CD4-positive, alpha-beta T cell treated with Interleukin-15 for 4 hours (primary cell): ENCODE measurements at regions not wholly inside any gene's neighbourhood (a gene's known extent, or its start where the extent isn't known, plus 50 kb on each side); places are given as distances from the start of the nearest gene placed in this dataset.

Experiments
- DNase-seq: peaks from one replicate; pipeline ENCODE4 v3.0.0-alpha.2; 2020; ENCODE audit warnings: low spot score

DNA sequence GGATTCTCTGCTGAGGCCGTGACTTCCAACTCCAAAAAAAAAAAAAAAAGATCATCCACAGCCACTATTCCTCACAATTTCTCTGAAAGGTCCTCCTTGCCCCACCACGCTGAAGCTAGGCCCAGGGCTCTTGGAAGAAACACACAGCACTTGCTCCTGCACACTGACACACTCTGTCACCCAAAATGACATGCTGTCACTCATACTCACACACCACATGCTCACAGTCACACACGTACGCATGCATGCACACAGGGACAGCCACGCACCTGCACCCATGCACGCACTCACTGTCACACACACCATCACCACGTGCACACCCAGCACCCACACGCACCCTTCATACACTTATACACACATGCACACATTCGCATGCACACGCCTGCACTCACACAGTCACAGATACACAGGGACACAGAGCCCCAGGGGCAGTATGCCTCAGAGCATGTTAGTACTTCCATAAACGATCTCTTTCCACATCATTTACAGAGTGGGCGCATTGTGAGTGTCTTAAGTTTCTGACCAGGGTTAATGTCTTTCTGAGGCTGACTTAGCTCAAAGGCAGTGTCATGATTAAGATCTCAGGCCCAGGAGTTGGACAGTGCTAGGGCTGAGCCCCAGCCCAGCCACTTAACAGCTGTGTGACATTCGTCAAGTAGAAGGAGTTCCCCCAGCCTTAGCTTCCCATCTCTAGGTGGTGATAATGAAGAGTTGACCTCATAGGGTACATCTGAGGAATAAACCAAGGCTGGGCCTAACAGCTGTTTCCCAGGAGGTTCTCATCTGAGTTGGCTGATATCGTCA, 93.4 kb downstream of the GLI2 start:
- DNase-seq: no peak

DNA sequence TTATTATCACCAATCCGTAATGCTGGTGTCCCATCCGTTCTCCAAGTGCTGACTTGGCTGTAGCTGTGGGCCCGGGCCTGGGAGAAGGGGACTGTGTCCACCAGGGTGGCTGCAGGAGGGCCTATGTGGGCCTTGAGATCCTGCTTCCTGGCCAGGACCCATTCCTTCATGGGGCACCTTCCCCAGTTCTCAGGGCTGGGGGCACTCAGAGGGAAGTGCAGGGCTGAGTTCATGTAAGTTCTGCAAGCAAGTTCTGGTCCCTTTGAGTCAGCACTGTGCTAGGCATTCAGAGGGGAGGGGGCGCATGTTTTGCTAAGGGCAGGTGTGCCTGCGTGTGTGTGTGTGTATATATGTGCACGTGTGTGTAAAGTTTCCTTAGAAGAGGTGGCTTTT, 94.0 kb downstream of the GLI2 start:
- no peak for DNase-seq

DNA sequence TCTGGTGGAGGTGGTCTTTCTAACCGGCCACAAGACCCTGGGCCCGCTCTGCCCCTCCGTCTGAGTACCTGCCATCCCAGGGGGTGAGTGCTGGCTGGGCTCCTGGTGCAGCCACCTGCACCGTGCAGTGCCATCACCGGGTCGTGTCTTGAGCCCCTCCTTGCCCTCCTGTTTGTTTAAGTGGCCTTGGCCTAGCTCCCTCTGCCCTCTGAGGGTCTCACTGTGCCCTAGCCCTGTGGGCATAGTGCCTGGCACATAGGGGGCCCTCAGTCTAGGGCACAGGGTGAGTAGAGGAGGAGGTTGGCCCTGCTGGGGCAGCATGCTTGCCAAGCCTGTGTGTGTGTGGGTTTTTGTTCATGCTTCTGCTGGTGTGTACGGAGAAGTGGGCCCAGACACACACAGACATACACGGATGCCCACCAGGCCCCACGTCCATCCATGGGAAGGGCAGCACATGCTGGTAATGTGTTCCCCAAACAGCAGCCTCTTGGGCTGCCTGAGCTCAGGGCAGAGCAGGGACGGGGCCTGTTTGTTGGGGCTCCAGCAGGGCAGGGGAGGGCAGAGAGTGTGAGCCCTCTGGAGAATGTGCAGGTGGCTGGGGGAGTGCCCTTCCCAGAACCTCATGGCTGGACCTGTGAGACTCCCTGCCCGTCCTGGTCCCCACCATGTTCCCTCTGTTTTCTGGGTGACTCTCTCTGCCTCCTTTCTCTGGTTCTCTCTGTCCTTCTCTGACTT, 94.6 kb downstream of the GLI2 start:
- DNase-seq: no peak

DNA sequence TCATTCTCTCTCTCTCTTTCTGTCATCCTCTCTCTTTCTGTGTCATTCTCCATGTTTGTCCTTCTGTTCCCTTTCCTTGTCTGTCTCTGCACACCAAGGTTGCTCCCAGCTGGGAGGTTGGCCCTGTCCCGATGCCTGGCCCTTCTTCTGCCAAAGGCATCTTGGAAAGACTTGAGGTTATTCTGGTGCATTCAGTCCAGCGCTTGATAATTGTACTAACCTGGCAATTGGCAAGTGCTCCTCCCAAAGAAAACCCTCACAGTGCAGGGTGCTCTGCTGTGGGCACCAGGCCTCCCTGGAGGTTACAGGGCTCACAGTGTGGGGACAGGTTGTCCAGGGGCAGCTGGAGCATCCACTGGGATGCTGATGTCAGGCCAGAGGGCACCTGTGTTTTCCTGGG, 95.4 kb downstream of the GLI2 start:
- no peak for DNase-seq

DNA sequence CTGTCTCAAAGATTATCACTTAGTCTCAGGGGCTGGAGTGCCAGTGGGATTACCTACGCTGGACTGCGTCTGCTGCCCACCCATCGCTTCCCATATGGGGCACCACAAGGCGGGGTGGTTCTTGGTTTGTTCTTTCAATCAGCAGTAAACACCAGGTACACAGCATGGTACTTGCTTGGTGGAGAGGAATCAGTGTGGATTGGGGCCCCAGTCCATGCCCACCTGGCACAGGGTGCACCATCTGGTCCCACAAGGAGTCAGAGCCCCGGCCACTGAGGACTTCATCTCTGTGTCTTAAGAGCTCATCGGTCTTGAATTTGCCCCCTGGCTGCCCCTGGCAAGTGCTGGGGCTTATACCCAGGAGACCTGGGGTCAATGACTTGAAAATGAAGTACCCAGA, 96.2 kb downstream of the GLI2 start:
- DNase-seq: no peak

DNA sequence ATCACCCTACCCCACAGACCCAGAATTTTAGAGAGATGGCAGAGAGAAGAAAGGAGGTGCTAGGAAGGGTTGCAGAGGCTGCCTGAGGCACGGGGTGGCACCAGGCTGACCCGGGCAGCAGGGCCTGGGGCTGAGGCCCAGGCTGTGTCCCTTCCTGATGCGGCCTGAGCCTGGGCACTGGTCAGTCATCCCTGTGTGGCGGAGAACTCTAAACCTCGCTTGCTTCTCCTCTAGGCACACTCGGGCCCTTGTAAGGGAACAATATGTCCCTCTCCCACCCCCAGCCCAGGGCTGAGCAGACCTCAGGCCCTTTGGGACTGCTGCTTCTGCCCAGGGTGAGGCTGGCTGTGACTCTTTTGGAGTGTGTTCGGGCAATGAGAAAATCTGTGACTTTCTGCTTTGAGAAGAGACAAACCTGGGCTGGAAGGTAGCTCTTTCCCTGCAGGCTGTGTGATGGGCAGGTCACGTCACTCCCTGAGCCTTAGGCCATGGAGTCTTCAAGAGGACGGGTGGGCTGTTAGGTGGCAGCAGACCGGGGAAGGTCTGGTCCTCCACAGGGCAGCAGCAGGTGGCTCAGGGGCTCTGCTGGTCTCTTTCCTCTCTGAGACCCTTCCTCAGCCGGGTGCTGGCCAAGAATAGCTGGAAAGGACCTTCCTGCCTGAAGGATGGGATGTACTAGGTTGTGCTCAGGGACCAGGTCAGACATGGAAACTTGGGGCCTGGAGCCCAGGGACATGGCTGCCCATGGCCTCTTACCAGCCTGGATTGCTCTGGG, 96.8 kb downstream of the GLI2 start:
- no peak for DNase-seq

DNA sequence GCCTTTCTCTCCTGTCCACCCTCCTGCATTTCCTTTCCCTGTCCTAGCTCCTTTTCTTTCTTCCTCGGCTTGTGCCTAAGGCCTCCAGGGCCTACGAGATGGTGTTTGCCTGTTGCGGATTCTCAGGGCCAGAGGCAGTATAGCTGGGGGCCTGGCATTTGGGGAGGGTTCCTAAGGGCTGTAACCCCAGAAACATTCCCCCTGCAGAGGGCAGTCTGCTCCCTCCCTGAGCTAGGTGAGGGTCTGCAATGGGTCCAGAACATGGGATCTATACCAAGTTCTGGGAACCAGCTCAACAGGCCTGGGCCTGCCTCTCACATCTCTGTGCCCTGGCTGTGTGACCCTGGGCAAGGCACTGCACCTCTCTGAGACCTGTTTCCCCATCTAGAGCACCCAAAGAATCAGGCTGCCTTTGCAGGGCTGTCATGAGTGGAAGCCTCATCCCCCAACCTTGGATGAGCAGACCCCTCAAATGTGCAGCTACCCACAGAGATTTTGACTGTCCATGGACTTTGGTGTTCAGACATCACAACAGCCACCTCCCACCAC, 97.5 kb downstream of the GLI2 start:
- DNase-seq: no peak

DNA sequence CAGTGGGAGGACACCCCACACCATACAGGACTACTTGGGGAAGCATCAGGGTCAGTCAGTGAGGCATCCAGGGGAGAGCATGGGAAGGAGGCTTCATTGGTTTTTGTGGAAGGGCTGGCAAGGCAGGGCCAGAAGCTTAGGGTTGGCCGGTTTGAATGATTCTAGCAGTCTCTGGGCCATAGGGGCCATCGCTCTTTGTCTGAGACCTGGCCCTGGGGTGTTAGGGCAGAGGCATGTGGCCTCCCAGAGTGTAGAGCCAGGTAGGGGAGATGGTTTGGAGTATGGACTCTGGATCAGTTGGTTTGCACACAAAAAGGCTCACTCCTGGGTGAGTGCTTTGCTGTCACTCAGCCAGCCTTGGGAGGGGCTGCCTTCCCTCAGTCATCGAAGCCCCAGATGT, 98.5 kb downstream of the GLI2 start:
- no peak for DNase-seq

DNA sequence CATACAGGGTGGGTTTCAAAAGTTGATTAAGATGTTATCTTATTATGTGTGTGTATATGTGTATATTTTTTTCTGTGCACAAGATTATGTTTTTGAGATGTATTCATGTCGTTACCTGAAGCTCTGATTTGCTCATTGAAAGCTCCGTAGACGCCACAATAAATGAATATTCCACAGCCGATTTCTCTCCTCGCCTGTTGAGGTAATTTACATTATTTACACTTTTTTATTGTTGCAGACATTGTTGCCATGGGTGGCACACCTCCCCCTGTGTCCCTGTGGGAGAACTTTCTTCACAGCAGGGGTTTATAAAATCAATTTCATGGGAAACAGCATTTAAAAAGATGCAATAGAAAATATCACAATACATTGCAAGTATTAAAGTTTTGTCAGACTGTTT, 100.6 kb downstream of the GLI2 start:
- DNase-seq: no peak

DNA sequence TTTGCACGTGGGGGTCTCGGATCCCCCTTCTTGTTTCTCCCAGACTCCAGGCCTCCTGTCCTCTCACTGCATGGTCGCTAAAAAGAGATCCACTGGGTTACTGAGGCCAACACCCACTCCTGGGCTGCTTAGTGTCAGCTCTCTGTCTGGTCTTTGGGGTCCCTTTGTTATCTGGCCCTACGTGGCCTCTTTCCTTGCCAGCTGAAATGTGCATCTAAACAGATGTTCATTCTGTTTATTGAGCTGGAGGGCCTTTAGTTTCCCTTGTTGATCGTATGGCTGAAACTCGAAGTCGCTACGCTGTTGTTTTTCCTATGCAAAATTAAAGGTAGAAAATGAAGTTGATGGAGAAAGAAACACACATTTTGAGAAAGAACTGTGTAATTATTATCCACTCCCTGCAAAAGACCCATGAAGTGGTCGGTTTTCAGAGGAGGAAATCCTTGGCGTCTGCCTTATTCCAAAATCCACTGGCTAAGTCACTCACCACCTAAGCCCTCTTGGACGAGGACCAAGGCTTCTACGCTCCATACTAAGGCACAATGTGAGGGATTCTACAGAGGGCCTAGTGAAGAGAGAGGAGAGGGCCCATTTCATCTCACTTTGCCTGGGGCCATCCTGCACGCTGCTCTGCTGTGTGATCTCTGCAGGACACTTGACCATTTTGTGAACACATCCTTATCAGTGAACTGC, 105.3 kb downstream of the GLI2 start:
- no peak for DNase-seq

DNA sequence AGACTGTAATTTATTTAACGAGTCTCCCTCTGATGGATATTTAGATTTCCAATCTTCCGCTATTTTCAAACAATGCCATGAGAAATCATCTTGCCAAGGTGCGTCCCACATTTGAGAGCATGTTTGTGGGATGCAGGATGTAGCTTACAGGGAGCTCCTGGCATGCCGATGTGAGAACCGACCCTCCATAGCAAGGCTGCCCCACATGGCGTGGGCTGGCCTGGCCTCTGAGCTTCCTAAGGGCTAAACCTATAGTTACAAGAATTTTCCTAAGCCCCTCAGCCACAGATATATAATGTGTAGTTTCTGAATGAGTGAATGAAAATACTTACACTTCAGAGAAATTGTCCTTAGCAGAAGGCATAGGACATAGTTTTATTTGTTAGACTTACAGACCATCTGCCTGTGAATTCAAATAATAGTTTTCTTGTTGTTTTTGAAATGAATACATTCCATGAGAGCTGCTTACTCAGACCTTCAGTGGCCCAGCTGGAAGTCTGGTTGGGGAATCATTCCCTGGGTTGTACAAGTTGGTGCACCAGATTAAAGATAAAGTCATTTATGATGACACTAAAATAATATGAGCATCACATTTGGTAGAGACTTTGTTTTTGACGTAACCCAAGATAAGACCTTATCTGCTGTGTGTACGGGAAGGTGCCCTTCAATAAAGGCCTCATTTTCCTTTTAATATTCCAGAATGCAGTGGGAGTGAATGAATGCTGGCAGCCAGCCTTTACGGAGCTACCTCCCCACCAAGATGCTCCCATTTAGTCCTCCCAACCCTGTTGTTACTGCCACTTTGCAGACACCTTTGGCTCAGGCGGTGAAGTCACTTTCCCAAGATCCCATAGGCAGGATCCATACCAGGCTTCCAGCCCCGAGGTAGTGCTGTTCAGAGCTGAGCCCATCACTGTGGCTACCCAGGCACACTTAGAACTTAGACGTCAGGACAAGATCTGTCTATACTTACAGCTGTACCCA, 107.1 kb downstream of the GLI2 start:
- no peak for DNase-seq

DNA sequence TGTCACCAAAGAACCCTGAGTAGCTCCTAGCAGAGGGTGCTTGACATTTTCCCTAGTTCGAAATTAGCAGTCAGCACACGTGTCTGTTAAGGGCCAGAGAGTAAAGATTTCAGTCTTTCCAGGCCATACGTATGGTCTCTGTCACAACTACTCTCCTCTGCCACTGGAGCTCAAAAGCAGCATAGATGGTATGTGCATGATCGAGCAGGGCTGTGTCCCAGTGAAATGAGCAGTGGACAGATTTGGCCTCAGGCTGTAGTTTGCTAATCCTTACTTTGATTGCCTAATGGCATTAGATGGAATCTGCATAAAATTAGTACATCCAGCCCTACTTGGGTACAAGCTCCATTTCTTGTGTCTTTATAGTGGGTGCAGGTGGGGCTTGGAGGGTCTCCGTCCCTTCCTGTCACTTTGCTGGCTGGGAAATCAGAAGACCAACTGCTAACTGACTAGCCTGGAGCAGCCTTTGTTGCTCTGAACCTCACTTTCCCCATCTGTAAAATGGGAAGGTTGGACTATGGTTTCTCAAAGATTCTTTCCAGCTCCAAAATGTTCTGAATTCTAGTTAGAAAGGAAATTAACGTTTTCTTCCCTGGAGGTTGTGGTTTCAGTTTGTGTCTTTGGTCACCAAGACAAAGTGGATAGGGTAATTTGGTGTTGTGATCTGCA, 108.5 kb downstream of the GLI2 start:
- no peak for DNase-seq

DNA sequence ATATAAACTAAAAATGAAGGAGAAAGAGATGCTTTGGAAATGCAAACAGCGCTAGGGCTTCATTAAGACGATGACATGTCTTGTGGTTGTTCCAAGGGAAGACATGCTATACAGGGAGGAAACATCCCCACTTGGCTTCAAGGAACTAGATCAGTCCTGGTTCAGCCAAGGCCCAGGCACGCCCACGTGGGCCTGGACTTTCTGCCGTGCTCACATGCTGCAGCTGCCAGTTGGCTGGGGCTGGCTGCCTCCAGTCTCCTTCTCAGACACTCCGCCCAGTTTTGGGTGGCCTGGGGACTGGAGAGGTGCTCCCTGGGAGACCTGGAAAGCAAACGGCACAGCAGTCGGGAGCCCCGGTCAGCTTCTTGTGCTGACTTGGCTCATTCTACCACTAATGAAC, 109.6 kb downstream of the GLI2 start:
- no peak for DNase-seq

DNA sequence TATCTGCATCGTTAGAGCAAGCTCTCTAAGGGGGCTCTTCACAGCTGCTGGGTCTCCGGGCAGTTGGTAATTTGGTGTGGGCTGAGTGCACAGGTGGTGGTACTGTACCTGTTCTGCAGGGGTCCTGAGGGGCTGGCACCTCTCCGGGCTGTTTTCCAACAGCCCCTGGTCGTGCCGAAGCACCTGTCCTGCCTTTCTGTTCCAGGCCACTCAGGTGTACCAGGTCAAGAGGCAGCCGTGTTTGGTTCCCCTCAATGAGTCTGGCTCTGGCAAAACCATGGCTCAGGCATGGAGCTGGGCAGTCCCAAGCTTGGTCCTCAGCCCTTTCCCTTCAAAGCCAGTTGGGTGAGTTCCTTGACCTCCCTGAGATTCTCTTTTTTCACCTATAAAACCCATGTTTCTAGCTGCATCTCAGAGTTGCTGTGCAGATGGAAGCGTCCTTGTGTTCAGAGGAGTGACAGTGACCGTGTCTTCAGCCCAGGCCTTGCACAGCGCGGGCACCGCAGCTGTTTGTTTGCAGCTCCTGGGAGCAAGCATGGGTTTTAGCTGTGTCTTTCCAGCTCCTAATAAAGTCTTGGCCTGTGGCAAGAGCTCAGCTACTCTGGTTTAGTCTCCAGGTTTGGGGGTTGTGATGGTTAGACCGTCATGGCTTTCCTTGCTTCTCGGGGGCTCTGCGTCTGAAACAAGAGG, 110.9 kb downstream of the GLI2 start:
- DNase-seq: no peak

DNA sequence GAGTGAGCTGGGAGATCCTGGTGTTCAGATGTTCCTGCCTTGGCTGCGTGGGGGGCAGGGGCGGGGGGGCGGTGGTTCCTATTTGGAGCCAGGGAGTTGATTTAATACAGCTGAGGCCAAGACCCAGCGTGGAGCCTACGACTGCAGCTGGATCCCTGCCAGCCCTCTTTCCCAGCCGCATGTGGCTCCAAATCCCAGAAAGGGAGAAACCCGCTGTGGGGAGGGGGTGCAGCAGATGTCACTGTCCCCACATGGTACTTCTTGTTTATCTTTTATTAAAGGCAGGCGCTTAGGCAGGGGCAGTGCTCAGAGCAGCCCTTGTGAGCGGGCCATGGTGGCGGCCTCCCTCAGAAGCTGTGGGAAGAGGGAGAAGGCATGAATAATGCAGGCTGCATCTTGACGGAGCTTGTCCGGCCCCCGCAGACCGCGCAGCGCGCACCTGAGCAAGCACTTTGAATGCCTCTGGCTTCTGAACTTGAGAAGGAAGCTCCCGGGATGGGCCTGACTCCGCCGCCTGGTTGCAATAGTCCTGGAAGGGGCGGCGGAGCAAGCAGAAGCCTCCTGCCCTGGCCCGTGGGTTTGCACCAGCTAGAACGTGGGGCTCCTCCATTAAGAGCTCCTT, 112.1 kb downstream of the GLI2 start:
- DNase-seq: no peak

DNA sequence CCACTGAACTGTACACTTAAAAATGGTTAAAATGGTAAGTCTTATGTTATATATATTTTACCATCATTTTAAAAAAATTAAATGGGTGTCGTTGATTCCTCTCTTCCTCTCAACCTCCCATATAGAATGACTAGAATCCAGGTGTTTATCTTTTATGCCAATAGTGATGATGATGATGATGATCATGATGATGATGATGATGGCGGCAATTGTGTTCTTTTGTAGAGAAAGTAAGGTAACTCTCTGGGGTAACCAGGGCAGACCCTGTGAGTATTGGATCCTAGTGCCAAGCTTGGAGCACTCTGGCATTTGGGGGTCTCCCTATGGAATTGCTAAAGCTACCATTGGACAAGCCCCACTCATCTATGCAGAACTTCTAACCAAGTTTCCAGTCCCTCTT, 113.6 kb downstream of the GLI2 start:
- no peak for DNase-seq

DNA sequence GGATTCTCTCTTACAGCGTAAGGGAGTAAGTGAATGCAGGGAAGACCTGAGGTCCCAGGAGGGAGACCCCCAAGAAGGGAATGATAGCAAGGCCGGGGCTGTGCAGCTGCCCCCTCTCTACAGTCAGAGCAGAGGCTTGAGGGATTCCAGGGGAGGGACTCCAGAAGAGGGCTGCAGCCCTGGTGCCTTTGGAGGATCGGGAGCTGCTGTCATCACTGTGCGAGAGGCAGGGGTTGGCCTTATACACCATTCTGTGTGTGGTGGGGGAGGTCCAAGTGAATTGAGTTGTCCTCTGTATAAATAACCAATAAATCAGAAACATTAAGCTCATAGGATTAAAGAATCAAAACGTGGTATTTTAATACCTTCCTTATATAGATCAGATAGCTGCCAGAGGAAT, 114.9 kb downstream of the GLI2 start:
- DNase-seq: no peak

DNA sequence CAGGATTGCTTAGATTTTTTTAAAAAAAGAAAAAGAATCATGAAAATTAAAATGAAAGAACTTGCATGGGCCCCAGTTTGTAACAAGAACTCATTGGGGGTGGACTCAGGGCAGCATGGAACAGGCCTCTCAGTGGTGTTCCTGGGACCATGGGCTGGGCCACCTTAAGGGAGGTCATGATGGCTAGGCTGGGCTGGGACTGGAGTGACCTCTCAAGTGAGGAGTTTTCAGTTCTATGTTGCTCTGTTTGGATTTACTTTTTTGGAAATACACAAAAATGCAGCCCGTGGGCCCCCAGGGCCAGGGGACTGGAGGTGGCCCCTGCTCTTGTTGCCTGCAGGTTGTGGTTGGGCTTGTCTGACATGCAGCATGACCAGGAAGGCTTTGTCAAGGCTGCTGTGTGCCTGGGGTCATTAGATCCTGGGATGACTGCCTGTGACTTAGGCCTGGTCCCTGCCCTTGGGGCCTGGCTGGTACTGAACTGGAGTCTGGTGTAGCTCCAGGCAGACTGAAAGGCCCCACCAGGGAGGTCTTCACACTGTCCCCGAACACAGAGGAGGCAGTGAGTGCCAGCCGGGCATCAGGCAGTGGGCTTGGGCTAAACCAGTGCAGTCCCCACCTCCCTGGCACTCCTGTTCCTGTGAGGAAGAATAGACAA, 115.6 kb downstream of the GLI2 start:
- no peak for DNase-seq
